OCI-LY7 (cell line): ENCODE measurements at regions not wholly inside any gene's neighbourhood (a gene's known extent, or its start where the extent isn't known, plus 50 kb on each side); places are given as distances from the start of the nearest gene placed in this dataset.
"Not testable (repeated sequence)": the region's sequence is repeated elsewhere in the genome, so short reads cannot be mapped to it uniquely, and the experiment has no call there.

ENCODE experiments used
- BruUV-seq: library from RNA; stranded (reverse); fragments of 400-500 nt; replicated peaks from 2 replicates; lab custom pipeline; 2021; lab: Mats Ljungman, UMichigan
- CTCF ChIA-PET: fragments of 300-600 bp; sonication (Branson Sonifier 250); formaldehyde crosslinking; loops from one replicate; lab custom pipeline; 2022; ENCODE audit warnings: antibody characterized with exemption; ENCODE audit not compliant: unreplicated experiment; lab: Charles Lee
- POLR2A ChIA-PET: fragments of 300-600 bp; sonication (Branson Sonifier 250); formaldehyde crosslinking; loops from one replicate; lab custom pipeline; 2022; ENCODE audit warnings: antibody characterized with exemption; lab: Charles Lee
- DNase-seq: peaks from one replicate; pipeline ENCODE4 v3.0.0-alpha.2; 2015; ENCODE audit warnings: low spot score
- H2AFZ ChIP-seq: fragments of 200-600 bp; sonication (generic), shearing (Covaris generic); 2 replicates; pipeline ENCODE4 v1.6.1; 2014; ENCODE audit warnings: mild to moderate bottlenecking, antibody characterized with exemption, low read length, moderate library complexity
- H3K27ac ChIP-seq: fragments of 200-600 bp; sonication (generic); 2 replicates; pipeline ENCODE4 v1.5.1; 2014; ENCODE audit warnings: mixed run types, low read depth, mild to moderate bottlenecking, moderate library complexity, low read length, inconsistent platforms; ENCODE audit not compliant: poor library complexity, severe bottlenecking
- H3K36me3 ChIP-seq: fragments of 200-600 bp; sonication (generic); 2 replicates; pipeline ENCODE4 v1.6.1; 2014; ENCODE audit warnings: mild to moderate bottlenecking, antibody characterized with exemption, low read length, moderate library complexity, mixed read lengths; ENCODE audit not compliant: insufficient read depth
- H3K4me1 ChIP-seq: fragments of 200-600 bp; sonication (generic); 2 replicates; pipeline ENCODE4 v1.5.1; 2014; ENCODE audit warnings: mild to moderate bottlenecking, low read length; ENCODE audit not compliant: insufficient read depth, poor library complexity, severe bottlenecking
- H3K4me2 ChIP-seq: fragments of 200-600 bp; sonication (generic); 2 replicates; pipeline ENCODE4 v1.6.1; 2014; ENCODE audit warnings: mild to moderate bottlenecking, low read length
- H3K4me3 ChIP-seq: fragments of 200-600 bp; sonication (generic); 2 replicates; pipeline ENCODE4 v1.5.1; 2014; ENCODE audit warnings: mild to moderate bottlenecking, low read depth, low read length; ENCODE audit not compliant: poor library complexity, severe bottlenecking
- H3K79me2 ChIP-seq: fragments of 200-600 bp; sonication (generic); 2 replicates; pipeline ENCODE4 v1.6.1; 2016; ENCODE audit warnings: low read depth, mild to moderate bottlenecking, low read length, moderate library complexity, mixed read lengths; ENCODE audit not compliant: insufficient read depth
- H3K9me2 ChIP-seq: fragments of 200-600 bp; sonication (generic); 2 replicates; pipeline ENCODE4 v1.6.1; 2016; ENCODE audit warnings: mild to moderate bottlenecking, low read length, mixed read lengths; ENCODE audit not compliant: insufficient read depth
- H3K9me3 ChIP-seq: fragments of 200-600 bp; sonication (generic); 2 replicates; pipeline ENCODE4 v1.6.1; 2014; ENCODE audit warnings: mild to moderate bottlenecking, mixed run types, low read length, mixed read lengths
- H4K20me1 ChIP-seq: fragments of 200-600 bp; sonication (generic); 2 replicates; pipeline ENCODE4 v1.6.1; 2014; ENCODE audit warnings: mild to moderate bottlenecking, antibody characterized with exemption, low read length, moderate library complexity, mixed read lengths; ENCODE audit not compliant: insufficient read depth
- EZH2phosphoT487 ChIP-seq: fragments of 200-600 bp; sonication (generic); IDR thresholded peaks from 2 replicates; pipeline ENCODE4 v1.6.1; 2018; ENCODE audit warnings: low read depth, borderline replicate concordance, mild to moderate bottlenecking, mixed run types, antibody characterized with exemption, low read length, moderate library complexity, mixed read lengths
- intact Hi-C: fragments of 100-400 bp; cut with micrococcal nuclease; formaldehyde crosslinking; loops from one replicate; pipeline ENCODE4 v1.10.0; 2022; ENCODE audit not compliant: unreplicated experiment
- TF ChIP-seq, protein P1 (sequence below): fragments of 200-600 bp; sonication (generic); conservative IDR thresholded peaks from 2 replicates; pipeline ENCODE4 v1.5.1; 2014; ENCODE audit warnings: mild to moderate bottlenecking, antibody characterized with exemption, low read length, moderate library complexity, mixed read lengths

DNA sequence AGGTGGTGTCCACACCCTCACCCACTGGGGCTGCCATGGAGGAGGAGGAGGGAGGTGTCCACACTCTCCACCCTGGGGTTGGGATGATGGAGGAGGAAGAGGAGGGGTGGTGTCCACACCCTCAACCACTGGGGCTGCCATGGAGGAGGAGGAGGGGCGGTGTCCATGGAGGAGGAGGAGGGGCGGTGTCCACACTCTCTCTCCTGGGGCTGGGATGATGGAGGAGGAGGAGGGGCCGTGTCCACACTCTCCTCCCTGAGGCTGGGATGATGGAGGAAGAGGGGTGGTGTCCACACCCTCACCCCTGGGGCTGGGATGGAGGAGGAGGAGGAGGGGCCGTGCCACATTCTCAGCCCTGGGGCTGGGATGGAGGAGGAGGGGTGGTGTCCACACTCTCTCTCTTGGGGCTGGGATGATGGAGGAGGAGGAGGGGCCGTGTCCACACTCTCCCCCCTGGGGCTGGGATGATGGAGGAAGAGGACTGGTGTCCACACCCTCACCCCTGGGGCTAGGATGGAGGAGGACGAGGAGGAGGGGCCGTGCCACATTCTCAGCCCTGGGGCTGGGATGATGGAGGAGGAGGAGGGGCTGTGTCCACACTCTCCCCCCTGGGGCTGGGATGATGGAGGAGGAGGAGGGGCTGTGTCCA is 231.7 kb downstream of the CRLF2 start:
- intact Hi-C loops, result no loop called here
- H3K9me3 ChIP-seq, result no peaks in the 10 kb centered on the region; the same call in 1 of the 2 replicates
- H3K4me1 ChIP-seq, result no peaks in the 10 kb centered on the region
- no peak overlapping the region for H3K4me2 ChIP-seq
- H3K27ac ChIP-seq, result no peak overlapping the region
- H3K4me3 ChIP-seq, result no peak overlapping the region
- no peak overlapping the region for H2AFZ ChIP-seq
- H4K20me1 ChIP-seq, result no peaks in the 10 kb centered on the region
- DNase-seq, result no peak
- no TSS peak for BruUV-seq
- H3K79me2 ChIP-seq, result no peaks in the 10 kb centered on the region
- H3K36me3 ChIP-seq, result no peaks in the 10 kb centered on the region
- no peaks in the 10 kb centered on the region for H3K9me2 ChIP-seq
- TF ChIP-seq EZH2phosphoT487, result no peak
- TF ChIP-seq, protein P1, sequence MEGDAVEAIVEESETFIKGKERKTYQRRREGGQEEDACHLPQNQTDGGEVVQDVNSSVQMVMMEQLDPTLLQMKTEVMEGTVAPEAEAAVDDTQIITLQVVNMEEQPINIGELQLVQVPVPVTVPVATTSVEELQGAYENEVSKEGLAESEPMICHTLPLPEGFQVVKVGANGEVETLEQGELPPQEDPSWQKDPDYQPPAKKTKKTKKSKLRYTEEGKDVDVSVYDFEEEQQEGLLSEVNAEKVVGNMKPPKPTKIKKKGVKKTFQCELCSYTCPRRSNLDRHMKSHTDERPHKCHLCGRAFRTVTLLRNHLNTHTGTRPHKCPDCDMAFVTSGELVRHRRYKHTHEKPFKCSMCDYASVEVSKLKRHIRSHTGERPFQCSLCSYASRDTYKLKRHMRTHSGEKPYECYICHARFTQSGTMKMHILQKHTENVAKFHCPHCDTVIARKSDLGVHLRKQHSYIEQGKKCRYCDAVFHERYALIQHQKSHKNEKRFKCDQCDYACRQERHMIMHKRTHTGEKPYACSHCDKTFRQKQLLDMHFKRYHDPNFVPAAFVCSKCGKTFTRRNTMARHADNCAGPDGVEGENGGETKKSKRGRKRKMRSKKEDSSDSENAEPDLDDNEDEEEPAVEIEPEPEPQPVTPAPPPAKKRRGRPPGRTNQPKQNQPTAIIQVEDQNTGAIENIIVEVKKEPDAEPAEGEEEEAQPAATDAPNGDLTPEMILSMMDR, result no peak
- ChIA-PET POLR2A (no interaction called here), CTCF (no interaction called here)

DNA sequence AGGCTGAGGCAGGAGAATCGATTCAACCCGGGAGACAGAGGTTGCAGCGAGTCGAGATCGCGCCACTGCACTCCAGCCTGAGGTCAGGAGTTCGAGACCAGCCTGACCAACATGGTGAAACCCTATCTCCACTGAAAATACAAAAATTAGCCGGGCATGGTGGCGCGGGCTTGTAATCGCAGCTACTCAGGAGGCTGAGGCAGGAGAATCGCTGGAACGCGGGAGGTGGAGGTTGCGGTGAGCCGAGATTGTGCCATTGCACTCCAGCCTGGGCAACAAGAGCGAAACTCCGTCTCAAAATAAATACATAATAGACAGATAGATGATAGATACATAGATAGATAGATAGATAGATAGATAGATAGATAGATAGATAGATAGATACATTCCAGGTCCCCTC is 233.3 kb downstream of the CRLF2 start:
- not testable (repeated sequence) for BruUV-seq

DNA sequence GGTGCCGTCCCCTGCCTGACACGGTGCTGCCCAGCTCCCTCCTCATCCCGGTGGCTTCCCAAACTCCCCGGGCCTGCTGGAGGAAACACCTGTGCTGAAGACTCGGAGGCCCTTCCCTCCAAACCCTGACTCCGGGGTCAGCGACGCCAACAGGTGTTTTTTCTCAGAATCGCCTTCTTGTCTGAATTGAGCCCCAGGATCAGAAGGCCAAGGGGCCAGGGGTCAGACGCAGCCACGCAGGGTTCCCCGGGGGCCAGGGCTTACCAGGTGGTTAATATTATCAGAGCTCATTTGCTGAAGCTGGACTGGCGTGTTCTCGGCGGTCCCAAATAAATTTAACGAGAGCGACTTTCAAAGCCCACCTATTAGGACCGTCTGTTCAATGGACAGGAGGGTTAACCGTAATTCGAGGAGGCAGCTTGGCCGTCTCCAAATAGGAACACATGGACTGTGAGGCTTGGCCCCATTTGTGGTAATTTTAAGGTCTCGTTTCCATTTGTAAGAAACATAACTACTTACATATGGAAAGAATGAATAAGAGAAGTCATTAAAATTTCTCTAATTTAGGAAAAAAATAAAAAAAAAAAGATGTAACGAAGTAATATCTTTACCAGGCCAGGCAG is 239.3 kb downstream of the CRLF2 start:
- no TSS peak for BruUV-seq
- DNase-seq, result no peak
- H3K27ac ChIP-seq, result no peak overlapping the region
- TF ChIP-seq, protein P1, result no peak
- TF ChIP-seq EZH2phosphoT487, result no peak
- no peak overlapping the region for H2AFZ ChIP-seq
- H3K9me2 ChIP-seq, result no peaks in the 10 kb centered on the region
- no peak overlapping the region for H3K4me3 ChIP-seq
- no peaks in the 10 kb centered on the region for H3K4me1 ChIP-seq
- POLR2A ChIA-PET, result no interaction called here
- CTCF ChIA-PET, result no interaction called here
- no peaks in the 10 kb centered on the region for H3K79me2 ChIP-seq
- no peak overlapping the region for H3K4me2 ChIP-seq
- intact Hi-C loops, result no loop called here
- H3K36me3 ChIP-seq, result no peaks in the 10 kb centered on the region
- H4K20me1 ChIP-seq, result no peaks in the 10 kb centered on the region
- H3K9me3 ChIP-seq, result no peaks in the 10 kb centered on the region

More for the DNA sequence above, 233.3 kb downstream of the CRLF2 start:
- H2AFZ ChIP-seq, POLR2A ChIA-PET, CTCF ChIA-PET, H3K4me3 ChIP-seq, H3K9me3 ChIP-seq, H3K9me2 ChIP-seq, intact Hi-C loops, H3K27ac ChIP-seq, DNase-seq, H3K36me3 ChIP-seq, H3K79me2 ChIP-seq, H4K20me1 ChIP-seq, H3K4me2 ChIP-seq, H3K4me1 ChIP-seq: not testable (repeated sequence)
